ENCODE measurements at regions not wholly inside any gene's neighbourhood (a gene's known extent, or its start where the extent isn't known, plus 50 kb on each side); places are given as distances from the start of the nearest gene placed in this dataset.

GRCh38 chr5:167736992-167737391 lies 554.5 kb upstream of the WWC1 start:
- TF ChIP-seq ATF2 (CRISPR knock-in tag; IDR thresholded peaks at IDR 0.05; ENCODE audit: borderline replicate concordance, low read depth): no peak
- TF ChIP-seq KAT7 (CRISPR knock-in tag; IDR thresholded peaks at IDR 0.05; ENCODE audit: borderline replicate concordance): no peak
- no peak for TF ChIP-seq CTCF (IDR thresholded peaks at IDR 0.05)
- TF ChIP-seq ATF1 (CRISPR knock-in tag; IDR thresholded peaks at IDR 0.05): no peak
- TF ChIP-seq HMGXB4 (CRISPR knock-in tag; IDR thresholded peaks at IDR 0.05): no peak
- TF ChIP-seq MXD4 (CRISPR knock-in tag; IDR thresholded peaks at IDR 0.05; ENCODE audit: borderline replicate concordance): no peak
- TF ChIP-seq E2F5 (CRISPR knock-in tag; IDR thresholded peaks at IDR 0.05): no peak
